Limb (tissue), 2 donors: ENCODE measurements at regions not wholly inside any gene's neighbourhood (a gene's known extent, or its start where the extent isn't known, plus 50 kb on each side); places are given as distances from the start of the nearest gene placed in this dataset.
A peak's percentile ranks its signal among the peaks of the same experiment; 100 is the strongest.

Experiments
- DNase-seq, 2 donors: peaks; one replicate each; pipeline ENCODE4 v3.0.0-alpha.2; 2016; ENCODE audit errors: extremely low spot score in 2 of 2

DNA sequence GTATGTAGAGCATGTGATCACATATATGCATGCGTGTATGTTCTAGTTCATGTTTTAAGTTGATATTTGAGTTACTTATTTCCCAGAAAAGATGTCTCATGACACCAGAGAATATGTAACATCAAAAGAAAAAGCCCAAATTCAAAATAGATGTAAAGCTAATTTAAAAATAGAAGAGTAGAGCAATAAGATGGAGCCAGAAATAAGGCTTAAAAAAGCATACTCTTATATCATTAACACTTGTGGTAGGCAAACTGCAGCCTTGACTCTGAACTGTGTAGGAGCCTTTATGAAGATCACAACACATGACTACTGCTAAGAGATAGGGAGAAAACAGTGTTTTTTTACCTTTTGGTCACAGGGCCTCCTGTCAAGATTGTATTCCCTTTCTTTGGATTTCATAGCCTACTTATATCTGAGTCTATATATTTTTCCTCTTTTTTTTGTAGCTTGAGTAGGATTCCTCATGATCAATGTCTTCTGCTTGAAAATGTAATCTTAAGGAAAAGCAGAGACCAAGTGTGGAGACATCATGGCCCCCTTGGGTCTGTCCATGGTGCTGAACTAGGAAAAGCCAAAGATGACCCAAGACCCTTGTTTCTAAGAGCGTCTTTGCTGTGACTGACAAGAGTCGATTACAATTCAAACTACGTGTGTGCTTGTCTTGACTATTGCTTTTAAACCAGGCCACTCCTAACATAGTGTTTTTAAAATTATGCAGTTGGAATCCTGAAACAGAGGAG is 390.4 kb downstream of the SHISA9 start:
- no peak for DNase-seq

DNA sequence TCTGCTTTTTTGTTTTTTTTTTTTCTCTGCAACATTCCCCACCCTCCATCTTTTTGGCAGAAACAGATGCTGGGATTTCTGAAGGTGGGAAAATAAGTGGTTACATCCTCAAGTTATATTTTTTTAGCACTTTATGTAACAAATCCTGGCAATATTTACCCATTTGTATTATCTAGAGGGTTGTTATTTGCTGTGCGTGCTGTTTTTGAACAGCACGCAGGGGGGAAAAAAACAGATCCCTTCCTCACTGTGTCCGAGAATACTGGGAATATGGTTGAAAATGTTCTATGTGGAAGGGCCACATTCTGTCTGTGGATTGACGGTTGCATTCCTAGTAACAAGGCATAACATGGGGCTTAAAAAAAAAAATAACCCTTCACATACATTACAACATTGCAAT is 394.8 kb downstream of the SHISA9 start:
- DNase-seq, result no peak

DNA sequence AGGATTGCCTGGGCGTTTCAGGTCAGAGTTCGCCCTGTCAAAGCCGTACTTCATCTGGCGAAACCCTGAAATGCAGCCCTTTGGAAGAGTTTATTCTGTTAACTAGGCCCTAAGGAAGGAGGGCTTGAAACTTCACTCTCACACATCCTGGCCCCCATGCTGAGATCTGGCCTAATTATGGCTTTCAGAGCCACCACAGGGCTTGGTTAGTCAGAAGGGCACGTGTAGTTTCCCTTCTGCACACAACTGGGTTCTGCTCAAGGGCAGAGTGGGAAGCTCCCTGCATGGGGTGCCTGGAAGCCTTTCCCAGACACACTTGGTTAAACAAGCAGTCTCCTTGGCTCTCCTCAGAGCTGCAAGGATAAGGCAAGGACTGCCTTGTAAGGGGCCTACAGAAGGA is 397.3 kb downstream of the SHISA9 start:
- no peak for DNase-seq

DNA sequence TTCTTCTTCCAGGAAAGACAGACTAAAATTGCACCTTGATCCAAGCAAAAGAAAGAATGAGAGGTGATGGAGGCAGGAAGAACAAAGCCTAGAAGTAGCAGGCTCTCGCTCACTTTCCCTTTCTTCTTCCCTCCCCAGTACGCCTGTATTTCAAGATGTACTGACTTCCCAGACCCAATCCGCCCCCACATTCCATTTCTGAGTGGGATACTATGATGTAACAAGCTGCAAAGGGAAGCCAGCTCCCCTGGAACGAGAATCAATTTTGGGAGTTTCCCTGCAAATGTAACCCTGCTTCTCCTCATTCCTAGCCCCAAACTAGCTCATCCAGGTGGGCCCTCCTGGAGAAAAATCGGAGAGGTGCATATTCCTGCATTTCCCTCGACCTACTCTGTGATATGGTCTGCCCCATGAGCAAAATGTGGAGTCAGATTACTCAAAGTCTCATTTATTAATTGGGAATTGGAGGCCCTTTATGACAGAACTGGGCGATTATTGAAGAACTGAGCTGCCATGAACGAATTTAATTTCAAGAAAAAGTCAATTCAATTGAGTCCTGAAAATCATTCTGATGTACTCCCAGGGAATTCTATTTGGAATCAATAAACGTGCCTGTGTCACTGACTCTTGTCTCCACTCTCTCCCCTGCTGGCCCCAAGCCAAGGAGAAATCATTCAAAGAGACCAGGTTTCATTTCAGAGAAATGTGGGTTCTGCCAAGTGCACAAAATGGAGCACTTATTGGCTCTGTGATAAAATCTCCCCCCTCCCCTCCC is 398.9 kb downstream of the SHISA9 start:
- DNase-seq, result peak in 1 of 2 donors; percentile 32

DNA sequence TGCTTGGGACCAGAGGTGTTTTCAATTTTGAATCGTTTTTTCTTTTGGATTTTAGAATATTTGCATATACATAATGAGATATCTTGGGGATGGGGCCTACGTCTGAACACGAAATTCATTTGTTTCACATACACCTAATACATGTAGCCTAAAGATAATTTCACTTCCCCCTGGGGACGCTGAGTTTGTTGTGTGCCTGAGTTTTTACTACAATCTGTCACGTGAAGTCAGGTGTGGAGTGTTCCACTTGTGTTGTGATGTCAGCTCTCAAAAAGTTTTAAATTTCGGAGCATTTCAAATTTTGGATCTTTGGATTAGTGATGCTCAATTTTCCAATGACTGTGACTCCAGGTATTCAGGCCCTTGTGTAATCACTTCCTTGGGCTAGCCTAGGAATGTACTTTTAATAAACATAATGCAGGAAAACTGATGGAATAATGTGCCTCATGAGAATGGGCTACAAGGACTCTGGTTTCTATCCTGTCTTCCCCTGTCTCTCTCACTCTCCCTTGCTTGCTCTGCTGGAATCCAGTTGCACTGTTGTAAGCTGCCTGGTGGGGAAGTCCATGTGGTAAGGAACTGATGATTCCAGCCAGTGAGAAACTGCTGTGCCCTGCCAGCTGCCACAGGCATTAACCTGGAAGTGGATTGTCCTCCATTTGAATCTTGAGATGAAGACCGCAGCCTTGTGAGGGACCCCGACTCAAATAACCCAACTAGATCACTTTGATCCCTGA is 403.8 kb downstream of the SHISA9 start:
- no peak for DNase-seq

DNA sequence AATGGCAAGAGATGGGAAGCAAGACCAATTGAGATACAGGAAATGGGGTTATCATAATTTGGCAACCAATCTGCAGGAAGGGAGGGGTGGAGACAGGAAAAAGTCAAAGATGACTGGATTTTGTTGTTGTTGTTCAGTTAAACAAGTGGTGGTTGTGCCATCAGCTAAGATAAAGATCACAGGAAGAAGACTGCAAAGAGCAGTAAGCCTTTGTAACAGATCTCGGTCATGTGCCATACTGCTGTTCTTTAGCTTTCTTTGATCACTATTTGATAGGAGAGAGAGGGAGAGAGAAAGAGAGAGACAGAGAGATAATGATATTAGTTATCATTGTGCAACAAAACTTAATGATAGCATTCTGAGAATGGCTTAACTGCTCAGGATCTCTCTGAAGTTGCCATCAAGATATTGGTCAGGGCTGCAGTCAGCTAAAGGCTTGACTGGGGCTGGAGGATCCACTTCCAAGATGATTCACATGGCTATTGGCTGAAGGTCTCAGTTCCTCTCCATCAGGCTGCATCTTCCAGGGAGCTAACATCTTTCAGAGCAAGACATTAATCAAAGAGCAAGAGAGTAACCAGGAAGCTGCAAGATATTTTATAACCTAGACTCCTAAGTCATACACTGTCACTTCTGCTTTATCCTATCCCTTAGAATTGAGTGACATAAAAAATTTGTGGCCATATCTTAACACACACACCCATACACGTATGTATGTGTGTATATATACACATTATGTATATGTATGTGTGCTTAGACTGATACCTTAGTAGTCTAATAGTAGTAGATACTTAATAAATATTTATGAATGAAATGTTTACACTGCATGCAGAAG is 405.0 kb downstream of the SHISA9 start:
- DNase-seq, result no peak

DNA sequence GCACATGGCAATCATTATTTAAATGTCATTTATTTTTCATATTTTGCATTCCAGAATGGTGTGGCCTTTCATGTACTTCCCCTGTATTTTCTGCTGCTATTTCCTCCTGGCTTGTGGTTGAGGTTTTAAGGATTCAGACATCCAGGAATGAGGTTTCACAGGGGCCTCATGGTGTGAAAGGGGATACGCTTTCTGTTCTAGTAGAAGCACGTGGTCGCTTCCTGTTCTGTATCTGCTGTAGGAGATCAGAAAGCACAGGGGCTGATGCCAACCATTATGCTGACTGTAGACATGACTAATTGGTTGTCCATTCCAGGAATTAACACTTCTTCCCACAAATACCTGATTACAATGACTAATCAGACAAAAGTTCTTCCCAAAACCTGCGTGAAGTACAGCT is 405.9 kb downstream of the SHISA9 start:
- DNase-seq, result no peak

DNA sequence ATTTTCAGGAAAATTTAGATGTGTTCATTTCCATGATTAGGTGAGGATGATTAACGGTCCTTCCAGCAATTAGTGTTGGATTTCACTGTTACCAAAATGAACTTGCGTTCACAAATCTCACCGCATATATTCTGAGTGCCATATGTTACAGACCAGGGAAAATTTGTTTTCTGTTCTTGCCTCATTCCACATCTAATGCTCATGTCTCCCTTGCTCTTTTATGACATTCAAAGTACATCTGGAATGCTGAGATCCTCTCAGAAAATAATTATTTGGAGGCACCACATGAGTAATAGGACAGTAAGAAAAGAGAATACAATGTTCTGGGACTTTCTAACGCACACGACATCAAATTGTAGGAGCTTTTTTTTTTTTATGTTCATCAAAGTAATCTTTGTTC is 406.5 kb downstream of the SHISA9 start:
- DNase-seq, result no peak

DNA sequence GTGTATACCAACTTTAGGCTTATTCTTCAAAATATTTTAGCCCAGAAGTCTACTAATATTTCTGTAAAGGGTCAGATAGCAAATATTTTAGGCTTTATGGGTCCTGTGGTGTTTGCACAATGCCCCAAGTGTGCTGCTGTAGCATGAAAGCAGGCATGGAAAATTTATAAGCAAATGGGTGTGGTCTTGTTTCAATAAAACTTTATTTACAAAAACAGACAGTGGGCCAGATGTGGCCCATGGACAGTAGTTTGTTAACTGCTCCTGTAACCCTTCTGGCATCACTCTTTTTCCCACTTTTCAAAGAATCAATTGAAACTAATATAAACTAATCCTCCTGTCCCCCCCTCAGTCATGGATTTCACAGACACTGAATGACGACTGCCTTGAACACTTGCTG is 410.7 kb downstream of the SHISA9 start:
- no peak for DNase-seq

DNA sequence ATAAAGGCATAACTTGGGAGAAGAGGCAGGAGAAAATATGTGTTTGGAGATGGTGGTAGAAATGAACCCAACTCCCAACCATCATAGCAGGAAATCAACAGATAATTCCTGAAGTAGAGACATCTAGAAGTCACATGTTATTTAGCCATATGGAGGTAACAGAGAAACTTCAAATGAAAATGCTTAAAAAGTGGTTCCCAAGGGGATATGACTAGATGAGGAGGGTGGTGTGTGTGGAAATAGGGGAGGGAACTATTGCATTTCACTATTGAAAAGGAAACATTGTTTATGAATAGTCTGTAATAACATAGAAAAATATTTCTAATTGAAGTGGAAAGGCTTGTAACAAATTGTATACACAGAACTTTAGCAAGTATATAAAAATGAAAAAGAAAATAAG is 412.0 kb downstream of the SHISA9 start:
- DNase-seq, result no peak

DNA sequence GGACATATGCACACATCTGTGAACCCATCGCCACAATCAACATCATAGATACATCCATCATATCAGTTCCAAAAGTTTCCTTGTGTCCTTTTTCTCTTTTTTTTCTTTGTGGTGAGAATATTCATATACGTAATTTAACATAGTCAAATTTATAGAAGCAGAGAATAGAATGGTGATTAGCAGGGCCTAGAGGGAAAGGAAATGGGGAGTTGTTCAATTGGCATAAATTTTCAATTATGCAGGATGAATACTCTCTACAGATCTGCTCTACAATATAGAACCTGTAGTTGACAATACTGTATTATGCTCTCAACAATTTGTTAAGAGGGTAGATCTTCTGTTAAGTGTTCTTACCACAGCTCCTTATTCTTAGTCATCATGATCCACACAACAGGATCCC is 413.2 kb downstream of the SHISA9 start:
- no peak for DNase-seq

DNA sequence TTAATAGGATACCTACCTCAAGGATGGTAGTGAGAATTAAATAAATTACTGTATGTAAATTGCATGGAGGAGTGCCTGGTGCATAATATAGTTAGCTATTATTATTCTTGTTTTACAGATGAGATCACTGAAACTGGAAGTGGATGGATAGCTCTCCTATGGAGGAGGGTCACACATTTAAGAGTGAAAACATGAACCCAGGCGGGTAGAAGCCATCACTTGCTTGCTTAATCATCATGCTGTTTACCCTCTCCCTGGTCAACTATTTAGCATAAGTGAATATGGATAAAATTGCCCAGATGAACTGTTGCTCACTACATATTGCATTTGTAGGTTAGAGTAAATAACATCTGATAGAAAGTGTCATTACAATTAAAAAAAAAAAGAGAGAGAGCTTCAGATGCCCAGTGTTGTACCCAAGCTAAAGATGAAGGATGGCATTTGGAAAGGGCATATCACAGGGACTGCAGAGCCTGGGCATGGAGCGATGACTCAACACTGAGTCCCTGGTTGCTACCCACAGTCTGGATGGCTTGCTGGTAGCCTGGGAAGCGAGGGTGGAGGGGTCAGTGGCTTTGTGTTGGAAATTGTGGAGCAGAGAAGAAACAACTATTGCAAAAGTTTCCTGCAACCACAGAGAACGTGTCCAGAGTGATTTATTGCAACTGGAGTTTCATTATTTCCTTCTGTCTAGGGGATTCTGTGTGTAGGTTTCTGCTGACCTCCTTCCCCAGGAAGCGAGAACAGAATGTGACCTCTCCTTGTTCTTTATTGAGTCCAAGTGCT is 414.4 kb downstream of the SHISA9 start:
- DNase-seq, result no peak

DNA sequence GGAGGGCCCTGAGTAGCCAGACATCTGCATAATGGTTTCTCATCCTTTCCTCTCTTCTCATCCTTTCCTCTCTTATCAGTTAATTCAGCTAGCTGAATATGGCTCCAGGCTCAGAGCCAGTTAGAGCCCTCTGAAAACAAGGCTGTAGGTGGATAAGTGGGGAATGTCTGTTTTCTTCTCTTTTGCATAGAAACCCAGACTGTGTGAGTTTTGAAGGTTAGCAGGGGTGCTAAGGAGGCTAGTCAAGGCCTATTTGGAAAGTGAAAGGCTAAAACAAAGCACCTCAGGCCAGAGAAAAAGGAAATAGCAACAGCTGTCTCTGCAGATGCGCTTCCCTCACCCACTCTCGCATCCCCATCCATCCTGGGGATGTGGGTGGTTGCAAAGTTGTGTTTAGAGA is 420.9 kb downstream of the SHISA9 start:
- DNase-seq, result no peak

DNA sequence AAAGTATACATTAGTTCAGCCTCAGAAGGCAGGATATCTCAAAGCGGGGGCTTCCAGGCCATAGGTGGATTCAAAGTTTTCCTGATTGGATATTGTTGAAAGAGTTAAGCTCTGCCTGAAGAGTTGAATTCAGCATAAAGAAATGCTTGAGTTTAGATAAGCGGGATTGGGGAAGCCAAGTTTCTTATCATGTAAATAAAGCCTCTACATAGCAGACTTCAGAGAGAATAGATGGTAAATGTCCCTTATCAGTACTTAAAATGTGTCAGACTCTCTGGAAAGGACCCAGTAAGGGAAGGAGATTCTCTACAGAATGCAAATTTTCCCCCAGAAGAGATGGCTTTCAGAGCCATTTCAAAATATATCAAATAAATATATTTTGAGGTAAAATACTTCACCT is 423.5 kb downstream of the SHISA9 start:
- no peak for DNase-seq

DNA sequence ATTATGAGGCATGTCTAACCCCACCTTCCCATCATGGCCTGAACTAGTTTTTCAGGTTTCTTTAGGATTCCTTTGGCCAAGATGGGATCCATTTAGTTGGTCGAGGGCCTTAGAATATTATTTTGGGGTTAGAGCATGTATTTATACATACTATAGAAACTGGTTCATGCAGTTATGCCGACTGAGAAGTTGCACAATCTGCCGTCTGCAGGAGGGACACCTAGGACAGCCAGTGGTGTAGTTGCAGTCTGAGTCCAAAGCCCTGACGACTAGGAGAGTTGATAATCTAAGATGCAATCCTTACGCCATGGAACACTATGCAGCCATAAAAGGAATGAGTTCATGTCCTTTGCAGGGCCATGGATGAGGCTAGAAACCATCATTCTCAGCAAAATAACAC is 424.0 kb downstream of the SHISA9 start:
- DNase-seq, result no peak

DNA sequence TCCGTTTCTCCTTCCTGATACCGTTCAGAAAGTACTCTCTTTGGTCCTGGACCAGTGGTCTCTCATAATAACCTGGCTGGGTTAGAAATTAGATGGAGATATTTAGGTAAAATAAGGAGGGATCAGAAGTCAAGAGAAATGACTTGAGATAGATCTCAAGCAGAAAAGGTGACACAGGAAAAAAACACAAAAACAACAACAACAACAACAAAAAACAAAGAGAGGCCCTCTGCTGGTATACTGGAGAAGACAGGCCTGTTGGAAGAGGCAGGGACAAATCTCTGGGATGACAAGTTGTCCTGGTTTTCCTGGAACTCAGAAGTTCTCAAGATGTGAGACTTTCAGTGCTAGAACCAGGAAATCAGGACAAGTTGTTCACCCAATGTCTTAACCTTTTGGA is 430.5 kb downstream of the SHISA9 start:
- no peak for DNase-seq

DNA sequence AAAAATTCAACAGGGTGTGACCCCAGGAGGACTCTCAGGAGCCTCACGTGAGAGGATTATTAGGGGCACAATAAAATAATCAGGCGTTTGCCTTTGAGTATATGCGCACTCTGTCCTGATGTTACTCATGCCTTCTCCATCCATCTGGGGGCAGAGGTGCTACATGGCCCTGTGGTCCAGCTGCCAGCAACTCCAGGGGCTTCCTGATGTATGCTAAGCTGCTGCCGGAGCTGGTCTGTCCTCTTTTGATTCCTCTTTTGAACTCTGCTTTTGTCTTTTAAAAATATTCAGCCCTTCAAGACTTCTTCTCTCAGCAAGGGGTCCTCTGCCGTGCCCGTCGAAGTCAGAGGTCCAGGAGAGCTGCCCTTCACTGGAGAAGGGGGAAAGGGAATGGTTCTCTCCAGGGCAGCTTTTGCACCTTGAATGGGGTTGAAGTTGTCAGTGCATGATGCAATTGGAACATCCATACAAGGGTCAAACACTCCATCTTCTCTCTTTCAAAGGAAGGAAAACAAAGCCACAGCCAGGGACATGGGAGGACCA is 431.4 kb downstream of the SHISA9 start:
- DNase-seq, result no peak

DNA sequence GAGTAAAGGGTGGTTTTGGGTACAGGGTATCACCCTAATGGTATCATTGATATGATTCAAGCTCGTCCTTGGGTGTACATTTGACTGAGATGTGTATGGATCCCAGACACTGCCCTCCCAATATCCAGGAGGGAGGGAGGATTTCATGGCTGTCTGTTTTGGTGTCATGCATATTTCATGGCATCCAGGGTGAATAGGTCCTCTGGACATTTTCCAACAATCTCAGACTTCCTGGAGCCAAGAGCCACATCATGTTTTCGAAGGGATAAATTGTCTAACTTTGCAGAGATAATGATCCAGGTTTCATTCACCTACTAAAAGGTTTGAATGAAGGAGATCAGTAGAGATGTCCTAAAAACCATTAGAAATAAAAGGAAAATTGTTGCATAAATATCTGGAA is 431.9 kb downstream of the SHISA9 start:
- no peak for DNase-seq

DNA sequence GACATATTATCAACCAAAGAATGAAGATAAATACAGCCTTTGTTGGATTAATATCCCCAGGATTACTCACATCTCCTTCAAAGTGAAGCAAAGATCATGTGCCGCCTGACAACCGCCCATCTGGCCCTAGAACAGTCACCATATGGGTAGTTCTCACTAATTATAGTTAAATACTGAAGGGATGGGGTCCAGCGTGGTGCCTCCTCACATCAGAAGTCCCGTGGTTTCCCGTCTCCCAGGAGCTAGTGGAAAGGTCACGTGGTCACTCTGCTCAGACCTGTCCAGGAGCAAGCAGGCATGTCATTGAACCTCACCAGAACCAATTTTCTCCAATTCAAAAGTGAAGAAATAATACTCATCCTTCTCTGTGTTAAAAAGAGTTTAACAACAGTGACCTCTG is 434.5 kb downstream of the SHISA9 start:
- no peak for DNase-seq

DNA sequence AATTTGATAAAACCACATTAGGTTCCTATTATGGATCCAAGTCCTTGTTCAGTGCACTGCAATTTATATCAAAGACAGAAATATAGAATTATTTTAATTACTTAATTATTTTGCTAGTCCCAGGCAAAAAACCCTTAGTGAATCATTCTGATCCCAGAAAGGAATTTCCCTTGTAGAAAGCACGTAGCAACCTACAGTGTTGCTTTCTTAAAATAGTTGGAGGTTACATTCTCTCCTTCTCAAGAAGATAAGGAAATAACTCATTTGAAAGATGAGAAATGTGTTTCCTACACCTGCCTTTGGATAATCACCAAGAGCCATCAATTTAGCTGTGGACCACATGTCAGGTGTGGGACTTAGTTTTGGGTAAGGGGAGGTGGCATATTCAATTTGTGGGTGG is 434.9 kb downstream of the SHISA9 start:
- DNase-seq, result no peak
